H9 (cell line): ENCODE measurements at regions not wholly inside any gene's neighbourhood (a gene's known extent, or its start where the extent isn't known, plus 50 kb on each side); places are given as distances from the start of the nearest gene placed in this dataset.

Experiments
- DNase-seq: peaks from one replicate; pipeline ENCODE4 v3.0.0-alpha.2; 2017
- H2AFZ ChIP-seq: one replicate; pipeline ENCODE4 v1.6.1; 2013; ENCODE audit warnings: mild to moderate bottlenecking, low read length, control low read depth, moderate library complexity
- H2AK5ac ChIP-seq: 2 replicates; pipeline ENCODE4 v1.6.1; 2013; ENCODE audit warnings: low read length, control low read depth, mixed read lengths; ENCODE audit not compliant: insufficient read length
- H2BK120ac ChIP-seq: one replicate; pipeline ENCODE4 v1.6.1; 2013; ENCODE audit warnings: low read depth, mild to moderate bottlenecking, low read length, control low read depth, inconsistent platforms; ENCODE audit not compliant: poor library complexity, severe bottlenecking
- H2BK12ac ChIP-seq: 2 replicates; pipeline ENCODE4 v1.6.1; 2013; ENCODE audit warnings: low read length, control low read depth, mixed read lengths, low read depth; ENCODE audit not compliant: insufficient read length
- H2BK15ac ChIP-seq: 2 replicates; pipeline ENCODE4 v1.6.1; 2013; ENCODE audit warnings: low read depth, low read length, control low read depth
- H2BK20ac ChIP-seq: one replicate; pipeline ENCODE4 v1.6.1; 2013; ENCODE audit warnings: low read depth, mild to moderate bottlenecking, low read length, control low read depth, inconsistent platforms; ENCODE audit not compliant: poor library complexity, severe bottlenecking
- H2BK5ac ChIP-seq: 2 replicates; pipeline ENCODE4 v1.6.1; 2013; ENCODE audit warnings: low read length, control low read depth, mixed read lengths; ENCODE audit not compliant: insufficient read length
- H3K14ac ChIP-seq: 2 replicates; pipeline ENCODE4 v1.6.1; 2013; ENCODE audit warnings: low read length, control low read depth; ENCODE audit not compliant: insufficient read depth
- H3K18ac ChIP-seq: 2 replicates; pipeline ENCODE4 v1.6.1; 2013; ENCODE audit warnings: low read depth, mild to moderate bottlenecking, mixed read lengths, low read length, control low read depth; ENCODE audit not compliant: insufficient read length
- H3K23ac ChIP-seq: 2 replicates; pipeline ENCODE4 v1.6.1; 2013; ENCODE audit warnings: low read length, control low read depth, mixed read lengths, low read depth; ENCODE audit not compliant: insufficient read length
- H3K23me2 ChIP-seq: 2 replicates; pipeline ENCODE4 v1.6.1; 2013; ENCODE audit warnings: low read depth, mild to moderate bottlenecking, mixed read lengths, low read length, control low read depth; ENCODE audit not compliant: insufficient read length, poor library complexity, severe bottlenecking
- H3K27ac ChIP-seq: 2 replicates; pipeline ENCODE4 v1.5.1; 2013; ENCODE audit warnings: low read length, control low read depth, mixed read lengths, low read depth; ENCODE audit not compliant: insufficient read length
- H3K27me3 ChIP-seq: 2 replicates; pipeline ENCODE4 v1.6.1; 2013; ENCODE audit warnings: low read length, control low read depth, inconsistent platforms; ENCODE audit not compliant: insufficient read depth
- H3K4ac ChIP-seq: 2 replicates; pipeline ENCODE4 v1.6.1; 2013; ENCODE audit warnings: low read depth, mild to moderate bottlenecking, control low read depth, inconsistent platforms, low read length, moderate library complexity
- H3K4me1 ChIP-seq: 2 replicates; pipeline ENCODE4 v1.6.1; 2013; ENCODE audit warnings: low read length, control low read depth, inconsistent platforms; ENCODE audit not compliant: insufficient read depth
- H3K4me2 ChIP-seq: 2 replicates; pipeline ENCODE4 v1.6.1; 2013; ENCODE audit warnings: low read length, control low read depth, mixed read lengths; ENCODE audit not compliant: insufficient read length, insufficient read depth
- H3K56ac ChIP-seq: 2 replicates; pipeline ENCODE4 v1.6.1; 2013; ENCODE audit warnings: low read depth, mild to moderate bottlenecking, mixed read lengths, low read length, control low read depth; ENCODE audit not compliant: insufficient read length
- H3K79me1 ChIP-seq: 2 replicates; pipeline ENCODE4 v1.6.1; 2013; ENCODE audit warnings: low read depth, mild to moderate bottlenecking, moderate library complexity, low read length, control low read depth, inconsistent platforms; ENCODE audit not compliant: insufficient read depth, poor library complexity, severe bottlenecking
- H3K79me2 ChIP-seq: 2 replicates; pipeline ENCODE4 v1.6.1; 2013; ENCODE audit warnings: low read length, control low read depth, inconsistent platforms; ENCODE audit not compliant: insufficient read depth
- H3K9ac ChIP-seq: 2 replicates; pipeline ENCODE4 v1.6.1; 2013; ENCODE audit warnings: low read length, control low read depth, mixed read lengths; ENCODE audit not compliant: insufficient read length; ENCODE audit errors: extremely low read depth
- H3K9me3 ChIP-seq: one replicate; pipeline ENCODE4 v1.6.1; 2013; ENCODE audit warnings: low read depth, low read length, inconsistent platforms; ENCODE audit not compliant: control insufficient read depth
- H3T11ph ChIP-seq: one replicate; pipeline ENCODE4 v1.6.1; 2013; ENCODE audit warnings: mild to moderate bottlenecking, low read length, control low read depth, inconsistent platforms
- H4K20me1 ChIP-seq: one replicate; pipeline ENCODE4 v1.6.1; 2013; ENCODE audit not compliant: control insufficient read depth, insufficient read length, insufficient read depth
- H4K5ac ChIP-seq: 2 replicates; pipeline ENCODE4 v1.6.1; 2013; ENCODE audit warnings: low read depth, mild to moderate bottlenecking, mixed read lengths, low read length, control low read depth; ENCODE audit not compliant: insufficient read length
- H4K8ac ChIP-seq: replicated peaks from 2 replicates; pipeline ENCODE4 v1.6.1; 2013; ENCODE audit warnings: low read length, control low read depth, mixed read lengths, low read depth; ENCODE audit not compliant: insufficient read length
- H4K91ac ChIP-seq: 2 replicates; pipeline ENCODE4 v1.6.1; 2013; ENCODE audit warnings: low read depth, mild to moderate bottlenecking, moderate library complexity, mixed read lengths, low read length, control low read depth; ENCODE audit not compliant: insufficient read length
- H3K27ac Mint-ChIP-seq, 3 experiments: 2 replicates in 2 of 3; 3 replicates in 1 of 3; pipeline ENCODE4 v1.8.0; 2020 to 2021; ENCODE audit warnings: mixed read lengths in 3 of 3, mild to moderate bottlenecking in 1 of 3, moderate library complexity in 1 of 3
- H3K27me3 Mint-ChIP-seq: 2 replicates; pipeline ENCODE4 v1.8.0; 2021; ENCODE audit warnings: low read depth, mild to moderate bottlenecking, moderate library complexity, mixed read lengths
- H3K36me3 Mint-ChIP-seq, 3 experiments: 2 replicates in 2 of 3; 3 replicates in 1 of 3; pipeline ENCODE4 v1.8.0; 2020 to 2021; ENCODE audit warnings: low read depth in 3 of 3, mixed read lengths in 3 of 3; ENCODE audit not compliant: insufficient read depth in 1 of 3
- H3K4me1 Mint-ChIP-seq, 2 experiments: 2 replicates each; pipeline ENCODE4 v1.8.0; 2020; ENCODE audit warnings: mixed read lengths in 2 of 2
- H3K4me3 Mint-ChIP-seq, 2 experiments: 2 replicates in 1 of 2; 3 replicates in 1 of 2; pipeline ENCODE4 v1.8.0; 2020 to 2021; ENCODE audit warnings: mild to moderate bottlenecking in 2 of 2, mixed read lengths in 2 of 2, moderate library complexity in 1 of 2
- H3K9me3 Mint-ChIP-seq, 2 experiments: 2 replicates in 1 of 2; 3 replicates in 1 of 2; pipeline ENCODE4 v1.8.0; 2020; ENCODE audit warnings: mild to moderate bottlenecking in 2 of 2, mixed read lengths in 2 of 2, moderate library complexity in 1 of 2
- CTCF ChIP-seq: fragments of 200-600 bp; sonication (generic); conservative IDR thresholded peaks from 3 replicates; pipeline ENCODE4 v1.8.0; 2021; ENCODE audit warnings: antibody characterized with exemption, mild to moderate bottlenecking
- WGBS: extraction: QIAGEN DNeasy Blood & Tissue Kit; methylation state at CpG from one replicate; pipeline ENCODE4 v1.1.7; 2013; ENCODE audit warnings: missing lambda C conversion rate, low lambda C conversion rate, mixed read lengths; ENCODE audit not compliant: insufficient read length; ENCODE audit errors: extremely low coverage; 5-methylcytosine and 5-hydroxymethylcytosine counted together

- Histone ChIP-seq H4K20me1 (no peaks in the 10 kb centered on the region), H3K23ac (no peak overlapping the region), H3K14ac (no peak overlapping the region), H3K9me3 (no peaks in the 10 kb centered on the region), H2BK12ac (no peak overlapping the region), H4K91ac (no peak overlapping the region), H3K18ac (no peak overlapping the region), H2AFZ (no peak overlapping the region), H2BK20ac (no peak overlapping the region), H3K4me1 (no peaks in the 10 kb centered on the region), H3K56ac (no peak overlapping the region), H3K79me1 (no peaks in the 10 kb centered on the region), H3T11ph (no peak overlapping the region), H3K4ac (no peak overlapping the region), H2AK5ac (no peak overlapping the region), H2BK120ac (no peak overlapping the region), H3K79me2 (no peaks in the 10 kb centered on the region), H2BK15ac (no peak overlapping the region), H3K4me2 (no peak overlapping the region), H3K9ac (no peak overlapping the region), H4K5ac (no peak overlapping the region), H4K8ac (no peak overlapping the region), H3K27ac (no peak overlapping the region), H3K27me3 (no peaks in the 10 kb centered on the region), H3K23me2 (no peaks in the 10 kb centered on the region), H2BK5ac (no peak overlapping the region)
- Mint-ChIP-seq H3K4me3 (no peak overlapping the region), H3K27me3 (no peaks in the 10 kb centered on the region; the same call in 1 of the 2 replicates), H3K27ac (no peak overlapping the region), H3K4me1 (no peaks in the 10 kb centered on the region), H3K36me3 (peaks cover 5 to 14% (median 11%) of the 10 kb centered on the region in 3 experiments), H3K9me3 (peaks cover 8 to 11% of the 10 kb centered on the region in 2 experiments)
- DNase-seq: no peak
- TF ChIP-seq CTCF: no peak
- WGBS: no CpG with 5 or more reads among the region's 3 CpGs
Observed at GRCh38 chr4:38468339-38468866, 195.6 kb upstream of the KLF3 start.
